ENCODE measurements at regions not wholly inside any gene's neighbourhood (a gene's known extent, or its start where the extent isn't known, plus 50 kb on each side); places are given as distances from the start of the nearest gene placed in this dataset.

DNA sequence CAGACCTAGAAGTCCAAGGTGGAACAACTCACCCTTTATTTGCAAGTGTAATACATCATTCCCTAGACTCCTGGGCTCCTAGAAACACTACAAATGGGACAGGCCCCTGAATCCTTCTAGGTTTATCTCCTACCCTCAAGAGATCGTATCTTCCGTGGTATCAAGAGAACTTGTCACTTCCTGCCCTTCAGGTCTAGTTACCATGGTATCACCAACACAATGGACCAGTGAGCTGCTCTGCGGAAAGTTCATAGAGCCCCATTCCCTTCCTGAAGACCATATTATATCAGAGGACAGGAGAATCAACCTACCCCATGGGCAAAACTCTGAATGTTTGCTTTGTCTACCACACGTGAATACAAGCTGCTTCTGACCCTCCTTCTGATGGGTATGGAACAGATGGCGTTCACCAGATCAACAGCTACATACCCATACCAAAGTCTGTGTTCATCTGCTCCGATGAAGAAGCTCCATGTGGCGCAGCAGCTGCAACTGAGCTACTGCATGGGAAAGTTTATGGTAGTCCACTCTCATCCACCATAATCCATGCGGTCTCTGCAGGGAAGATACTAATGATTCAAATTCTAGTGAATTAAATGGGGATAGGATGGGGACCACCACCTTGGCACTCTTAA, 84.6 kb upstream of the KLF13 start:
- peak; percentile 69 for DNase-seq (ENCODE audit: low spot score)

DNA sequence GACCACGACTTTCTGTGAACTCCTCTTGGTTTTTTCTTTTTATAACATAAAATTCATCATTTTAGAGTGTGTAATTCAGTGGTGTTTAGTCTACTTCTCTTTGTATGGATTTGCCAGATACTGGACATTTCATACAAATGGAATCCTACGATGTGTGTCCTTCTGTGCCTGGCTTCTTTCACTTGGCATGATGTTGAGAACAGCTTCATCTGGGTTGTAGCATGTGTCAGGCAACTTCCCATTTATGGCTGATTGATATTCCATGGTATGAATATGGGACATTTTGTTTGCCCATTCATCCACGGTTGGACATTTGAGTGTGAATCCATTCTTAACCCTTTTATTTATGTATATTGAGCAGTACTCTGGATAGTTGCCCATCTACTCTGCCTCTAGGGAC, 82.7 kb upstream of the KLF13 start:
- no peak for DNase-seq (ENCODE audit: low spot score)

DNA sequence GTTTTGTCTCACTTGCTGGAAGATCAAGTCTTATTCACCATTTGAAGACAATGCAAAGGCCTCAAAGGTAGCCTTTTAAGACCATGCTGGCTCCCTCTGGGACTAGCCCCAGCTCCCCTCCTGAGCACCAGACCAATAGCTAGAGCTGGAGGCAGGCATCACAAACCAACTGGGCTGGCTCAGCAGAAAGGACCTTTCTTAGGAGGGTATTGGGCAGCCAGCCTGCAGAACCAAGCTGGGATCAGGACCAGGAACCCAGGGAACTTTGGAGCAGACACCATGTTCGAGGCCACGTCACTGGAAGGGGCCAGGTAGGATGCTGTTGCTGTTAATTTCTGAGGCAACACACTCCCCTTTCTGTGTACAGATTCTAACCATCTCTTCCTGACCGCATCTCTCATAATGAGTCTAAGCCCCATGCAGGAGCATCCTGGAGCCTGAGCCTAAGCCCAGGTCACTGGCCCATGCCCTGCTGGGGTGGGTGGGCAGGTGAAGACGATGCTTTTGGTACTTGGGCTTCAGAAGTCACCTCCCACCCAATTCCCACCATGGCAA, 81.4 kb upstream of the KLF13 start:
- DNase-seq (ENCODE audit: low spot score), result no peak

DNA sequence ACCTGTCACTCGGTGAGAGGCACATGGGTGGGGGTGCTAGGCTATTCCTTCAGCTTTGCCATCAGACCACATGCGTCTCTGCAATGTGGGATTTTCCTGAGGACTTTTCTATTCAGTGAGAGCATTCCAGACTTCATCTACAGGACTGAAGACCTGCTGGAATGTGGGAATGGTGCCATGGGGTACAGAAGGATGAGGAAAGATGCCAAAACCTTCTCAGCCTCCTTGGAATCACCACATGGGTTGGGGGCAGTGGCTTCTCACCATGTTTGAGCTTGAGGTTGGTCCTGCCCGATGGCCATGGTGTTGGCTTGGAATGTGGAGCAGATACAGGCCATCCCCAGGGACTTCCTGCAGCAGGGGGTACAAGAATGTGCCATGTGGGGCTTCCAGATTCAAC, 80.9 kb upstream of the KLF13 start:
- DNase-seq (ENCODE audit: low spot score), result no peak

DNA sequence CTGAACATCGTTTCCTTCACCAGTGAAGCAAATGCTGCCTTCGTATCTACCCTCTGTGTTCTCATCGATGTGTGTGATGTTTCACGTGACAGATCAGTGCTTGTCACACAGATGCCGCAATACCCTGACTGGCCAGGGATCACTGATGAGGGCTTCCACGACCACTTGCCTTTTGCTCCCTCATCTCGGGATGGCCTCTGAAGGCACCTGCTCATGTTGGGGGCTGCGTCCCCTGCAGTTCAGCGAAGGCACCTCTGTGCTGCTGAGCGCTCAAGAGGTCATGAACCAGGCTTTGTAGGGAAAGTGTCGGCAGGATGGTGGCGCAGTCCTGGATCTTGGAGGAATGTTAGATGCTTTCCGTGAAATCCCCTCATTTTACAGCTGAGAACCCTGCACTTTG, 79.2 kb upstream of the KLF13 start:
- no peak for DNase-seq (ENCODE audit: low spot score)

DNA sequence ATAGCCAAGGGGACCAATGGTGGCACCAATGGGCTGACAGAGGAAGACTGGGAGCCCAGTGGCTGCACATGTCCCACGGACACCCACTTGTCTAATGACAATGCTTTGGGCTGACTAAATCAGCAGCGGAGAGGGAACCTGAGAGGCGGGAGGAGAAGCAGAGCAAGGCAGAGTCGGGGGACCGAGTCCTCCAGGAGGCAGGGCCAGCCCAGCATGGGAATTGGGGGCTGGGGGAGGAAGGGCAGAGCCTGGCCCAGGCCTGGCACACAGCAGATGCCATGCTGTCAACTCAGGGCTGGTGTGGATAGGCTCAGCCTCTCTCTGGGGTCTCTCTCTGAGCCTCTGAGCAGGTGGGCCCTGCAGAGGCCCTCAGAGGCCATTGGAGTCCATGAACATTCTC, 78.4 kb upstream of the KLF13 start:
- no peak for DNase-seq (ENCODE audit: low spot score)

DNA sequence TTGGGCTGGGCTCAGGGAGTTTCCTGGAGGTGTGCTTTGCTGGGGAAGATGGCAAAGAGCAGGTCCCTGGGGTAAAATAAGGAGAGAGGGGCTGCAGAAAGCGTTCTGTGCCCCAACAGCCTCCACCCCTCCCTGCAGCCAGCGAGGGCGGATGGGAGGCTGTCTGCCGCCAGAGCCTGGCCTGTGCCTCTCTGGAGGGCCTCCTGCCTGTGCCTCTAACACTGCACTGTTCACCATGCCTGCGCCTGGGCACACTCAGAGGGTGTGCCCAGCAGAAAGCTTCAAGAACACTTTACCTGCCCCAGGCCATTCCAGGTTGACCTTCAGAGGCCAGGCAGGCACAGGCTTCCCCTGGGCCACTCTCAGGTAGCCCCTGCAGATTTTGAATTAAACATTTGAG, 77.7 kb upstream of the KLF13 start:
- no peak for DNase-seq (ENCODE audit: low spot score)

DNA sequence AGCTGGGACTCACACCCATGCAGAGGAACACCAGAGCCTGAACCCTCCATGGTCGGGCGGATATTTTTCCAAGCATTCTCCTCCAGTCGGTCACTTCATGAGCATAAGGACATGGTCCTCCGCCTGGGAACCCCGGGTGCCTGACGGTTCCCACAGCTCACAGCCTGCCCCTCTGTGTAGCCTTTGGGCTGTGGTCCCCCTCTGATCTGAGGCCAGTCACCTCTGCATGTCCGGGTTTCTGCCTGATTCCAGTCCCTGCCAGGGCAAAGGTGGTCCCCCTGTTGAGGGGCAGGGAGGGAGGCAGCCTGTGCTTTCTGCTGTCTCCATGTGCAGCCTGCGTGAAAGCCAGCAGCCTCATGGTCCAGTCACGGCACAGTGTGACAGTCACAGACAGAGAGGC, 76.6 kb upstream of the KLF13 start:
- no peak for DNase-seq (ENCODE audit: low spot score)

DNA sequence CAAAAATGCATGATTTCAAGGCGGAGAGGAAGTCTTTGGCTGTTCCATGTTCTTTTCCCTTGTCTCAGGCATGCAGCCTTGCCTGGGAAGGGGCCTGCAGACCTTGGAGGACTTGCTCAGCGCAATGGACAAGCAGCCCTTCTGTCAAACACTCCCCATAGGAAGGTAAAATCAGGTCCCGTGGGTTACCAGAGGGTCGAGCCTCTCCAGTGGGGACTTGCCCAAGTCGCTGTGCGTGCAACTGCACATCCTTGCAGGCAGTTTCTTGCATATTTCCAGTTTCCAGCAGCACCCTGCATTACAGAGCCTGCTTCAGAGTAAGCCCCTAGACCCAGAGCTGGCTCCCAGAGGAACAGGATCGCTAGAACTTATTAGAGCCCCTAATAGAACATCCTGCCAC, 75.5 kb upstream of the KLF13 start:
- DNase-seq (ENCODE audit: low spot score), result no peak

DNA sequence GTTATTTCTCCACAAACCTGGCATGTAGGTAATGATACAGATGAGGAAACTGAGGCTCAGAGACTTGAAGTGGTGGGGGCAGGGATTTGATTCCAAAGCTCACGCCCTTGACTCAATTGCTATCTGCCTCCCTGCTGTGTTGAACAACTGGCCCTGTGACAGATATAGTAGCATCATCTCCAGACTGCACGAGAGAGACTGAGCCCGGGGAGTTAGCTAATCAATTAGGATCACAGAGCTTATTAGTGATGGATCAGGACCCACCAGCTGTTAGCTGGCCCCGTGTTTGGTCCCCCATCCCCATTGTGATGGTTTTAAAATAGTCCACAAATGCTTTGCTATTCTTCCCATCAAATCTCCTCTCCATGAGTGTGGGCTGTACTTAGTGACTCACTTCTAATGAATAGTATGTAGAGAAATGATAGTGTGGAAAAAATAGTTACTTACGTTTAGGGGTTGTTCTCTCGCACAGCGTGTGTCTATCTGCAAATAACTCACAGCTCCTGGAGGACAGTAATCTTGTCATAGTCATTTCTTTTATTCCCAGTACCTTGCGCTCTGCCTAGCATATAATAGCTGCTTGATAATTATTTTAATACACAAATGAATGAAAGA, 74.4 kb upstream of the KLF13 start:
- DNase-seq (ENCODE audit: low spot score), result no peak

DNA sequence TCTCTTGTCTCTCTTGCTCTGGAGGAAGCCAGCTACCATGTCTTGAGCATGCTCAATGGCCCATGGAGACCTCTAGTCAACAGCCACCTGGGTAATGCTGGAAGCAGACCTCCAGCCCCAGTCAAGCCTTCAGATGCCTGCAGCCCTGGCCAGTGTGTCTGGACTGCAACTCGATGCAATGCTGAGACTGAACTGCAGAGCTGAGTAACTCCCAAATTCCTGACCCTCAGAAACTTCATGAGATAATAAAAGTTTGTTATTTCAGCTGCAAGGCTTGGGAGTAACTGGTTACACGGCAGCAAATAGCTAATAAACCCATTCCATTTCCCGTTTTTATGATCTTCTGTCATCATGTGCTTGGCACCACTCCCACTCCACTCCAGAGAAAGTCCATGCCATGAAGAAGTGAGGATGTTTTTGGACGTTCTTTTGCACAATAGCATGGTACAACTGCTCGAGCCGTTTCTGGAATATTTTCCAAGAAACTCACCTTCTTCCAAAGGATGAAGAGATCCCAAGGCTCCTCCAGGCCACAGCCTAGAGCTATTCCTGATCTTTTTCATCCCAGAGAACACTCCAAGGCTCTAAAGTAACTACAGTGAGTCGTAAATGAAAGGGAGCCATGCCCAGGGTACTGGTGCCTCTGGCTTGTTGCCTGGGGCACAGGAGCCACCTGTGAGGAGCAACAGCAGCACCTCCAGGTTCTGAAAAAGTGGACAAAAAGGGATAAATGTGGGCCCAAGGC, 72.0 kb upstream of the KLF13 start:
- DNase-seq (ENCODE audit: low spot score), result no peak

DNA sequence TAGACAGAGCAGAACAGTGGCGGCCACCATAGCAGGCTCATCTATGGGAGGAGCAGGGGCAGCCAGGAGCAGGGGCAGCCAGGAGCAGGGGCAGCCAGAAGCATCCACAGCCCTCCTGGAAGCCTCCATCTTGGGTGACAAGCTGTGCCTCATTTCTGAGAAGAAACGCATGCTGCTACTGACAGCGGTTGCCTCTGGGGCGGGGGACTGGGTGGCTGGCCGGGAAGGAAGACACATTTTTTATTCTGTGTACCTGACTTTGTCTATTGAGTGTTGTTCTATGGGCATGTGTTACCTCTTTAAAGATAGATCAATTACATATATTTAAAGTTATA, 71.5 kb upstream of the KLF13 start:
- no peak for DNase-seq (ENCODE audit: low spot score)

DNA sequence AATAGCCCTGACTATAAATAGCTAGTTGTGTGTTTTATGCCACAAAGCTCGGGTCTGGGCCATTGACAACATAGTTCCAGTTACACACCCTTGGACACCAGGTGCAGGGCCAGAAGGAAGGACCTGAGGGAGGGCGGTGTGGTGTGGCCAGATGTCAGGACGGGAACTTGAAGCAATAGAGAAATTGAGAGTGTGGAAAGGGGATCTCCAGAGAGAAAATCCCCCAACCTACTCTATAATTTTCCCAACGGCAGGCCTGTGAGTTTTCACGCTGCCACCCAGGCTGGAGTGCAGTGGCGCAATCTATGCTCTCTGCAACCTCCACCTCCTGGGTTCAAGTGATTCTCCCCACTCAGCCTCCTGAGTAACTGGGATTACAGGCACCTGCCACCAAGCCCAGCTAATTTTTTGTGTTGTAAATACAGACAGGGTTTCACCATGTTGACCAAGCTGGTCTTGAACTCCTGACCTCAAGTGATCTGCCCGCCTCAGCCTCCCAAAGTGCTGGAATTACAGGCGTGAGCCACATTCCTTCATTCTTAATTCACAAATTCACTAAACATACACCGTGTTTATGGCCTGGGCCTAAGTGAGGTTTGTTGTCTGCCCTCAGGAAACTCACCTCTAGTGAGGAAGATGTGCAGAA, 70.8 kb upstream of the KLF13 start:
- DNase-seq (ENCODE audit: low spot score), result no peak

DNA sequence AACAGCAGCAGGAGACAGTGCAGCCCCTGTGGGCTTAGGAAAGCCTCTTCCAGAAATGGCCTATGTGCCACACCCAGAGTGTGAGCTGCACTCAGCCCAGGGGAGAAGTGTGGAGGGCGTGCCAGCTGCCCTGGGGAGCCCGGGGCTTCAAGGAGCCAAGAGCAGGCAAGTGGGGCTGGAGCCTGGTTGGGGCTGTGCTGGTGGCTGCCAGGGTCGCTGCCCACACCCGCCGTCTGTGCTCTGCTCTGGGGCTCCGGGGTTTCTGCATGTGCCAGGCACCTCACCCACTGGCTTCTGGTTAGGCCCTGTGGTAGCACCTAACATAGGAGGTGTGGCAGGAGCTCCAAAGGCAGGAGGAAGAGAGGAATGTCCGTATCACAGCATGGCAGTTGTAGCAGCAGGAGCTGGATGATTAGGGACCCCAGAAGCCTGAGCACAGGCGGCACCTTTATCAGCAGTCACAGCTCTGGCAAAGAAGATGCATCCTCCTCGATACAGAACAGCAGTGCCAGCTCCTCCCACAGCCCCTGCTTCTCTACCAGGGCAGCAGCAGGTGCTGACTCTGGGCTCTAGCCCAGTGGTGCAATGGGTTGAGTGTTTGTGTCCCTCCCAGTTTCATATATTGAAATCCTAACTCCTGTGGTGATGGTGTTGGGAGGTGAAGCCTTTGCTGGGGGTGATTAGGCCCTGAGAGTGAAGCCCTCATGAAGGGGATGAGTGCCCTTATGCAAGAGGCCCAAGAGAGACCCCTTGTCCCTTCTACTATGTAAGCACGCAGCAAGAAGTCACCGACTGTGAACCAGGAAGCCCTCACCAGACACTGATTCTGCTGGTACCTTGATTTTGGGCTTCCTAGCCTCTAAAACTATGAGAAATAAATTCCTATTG, 70.0 kb upstream of the KLF13 start:
- DNase-seq (ENCODE audit: low spot score), result no peak

DNA sequence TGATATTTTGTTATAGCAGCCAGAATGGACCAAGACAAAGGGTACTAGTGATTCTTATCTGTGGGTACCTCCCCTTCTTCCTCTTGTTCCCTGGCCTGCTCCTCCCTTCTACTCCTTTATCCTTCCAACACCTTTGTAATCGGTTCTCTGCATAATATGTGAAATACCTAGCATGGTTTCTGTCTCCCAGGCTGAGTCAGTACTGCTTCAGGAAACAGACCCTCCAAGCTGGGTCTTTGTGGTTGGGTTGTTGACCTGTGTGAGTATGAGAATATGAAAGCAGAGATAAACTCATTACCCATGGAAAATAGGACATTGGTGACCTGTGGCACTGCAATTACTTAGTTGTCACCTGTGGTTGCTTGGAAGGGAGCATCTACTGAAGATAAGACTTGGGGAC, 69.3 kb upstream of the KLF13 start:
- no peak for DNase-seq (ENCODE audit: low spot score)

DNA sequence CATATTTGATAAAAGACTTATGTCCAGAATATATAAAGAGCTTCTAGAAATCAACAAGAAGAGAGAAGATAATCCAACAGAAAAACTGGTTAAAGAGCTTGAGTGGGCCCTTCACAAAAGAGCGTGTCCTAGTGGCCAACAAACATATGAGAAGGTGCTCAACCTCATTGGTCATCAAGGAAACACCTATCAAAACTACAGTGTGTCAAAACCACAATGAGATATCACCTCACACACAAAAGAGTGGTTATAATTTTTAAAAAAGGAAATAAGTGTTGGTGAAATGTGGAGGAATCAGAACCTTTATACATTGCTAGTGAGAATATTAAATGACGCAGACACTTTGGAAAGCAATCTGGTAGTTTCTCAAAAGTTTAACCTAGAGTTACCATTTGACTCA, 68.4 kb upstream of the KLF13 start:
- DNase-seq (ENCODE audit: low spot score), result no peak

DNA sequence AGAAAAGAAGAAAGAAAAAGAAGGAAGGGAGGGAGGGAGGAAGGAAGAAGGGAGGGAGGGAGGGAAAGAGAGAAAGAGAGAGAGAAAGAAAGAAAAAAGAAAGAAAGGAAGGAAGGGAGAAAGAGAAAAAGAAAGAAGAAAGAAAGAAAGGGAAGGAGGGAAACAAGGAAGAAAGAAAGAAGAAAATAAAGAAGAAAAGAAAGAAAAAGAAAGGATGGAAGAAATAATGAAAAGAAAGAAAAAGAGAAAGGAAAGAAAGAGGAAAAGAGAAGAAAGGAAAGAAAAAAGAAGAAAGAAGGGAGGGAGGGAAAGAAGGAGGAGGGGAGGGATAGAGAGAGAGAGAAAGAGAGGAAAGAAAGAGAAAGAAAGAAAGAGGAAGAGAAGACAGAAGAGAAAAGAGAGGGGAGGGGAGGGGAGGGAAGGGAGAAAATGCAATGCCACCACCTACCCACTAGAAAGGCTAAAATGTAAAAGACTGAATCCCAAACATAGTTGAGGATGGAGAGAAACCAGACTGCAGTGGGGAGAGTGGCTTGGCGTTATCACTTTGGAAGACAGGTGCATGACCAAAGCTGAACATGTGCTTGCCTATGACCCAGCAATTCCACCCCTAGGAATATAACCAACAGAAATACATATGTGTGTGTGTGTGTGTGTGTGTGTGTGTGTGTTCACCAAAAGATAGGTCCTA, 66.9 kb upstream of the KLF13 start:
- DNase-seq (ENCODE audit: low spot score), result no peak

DNA sequence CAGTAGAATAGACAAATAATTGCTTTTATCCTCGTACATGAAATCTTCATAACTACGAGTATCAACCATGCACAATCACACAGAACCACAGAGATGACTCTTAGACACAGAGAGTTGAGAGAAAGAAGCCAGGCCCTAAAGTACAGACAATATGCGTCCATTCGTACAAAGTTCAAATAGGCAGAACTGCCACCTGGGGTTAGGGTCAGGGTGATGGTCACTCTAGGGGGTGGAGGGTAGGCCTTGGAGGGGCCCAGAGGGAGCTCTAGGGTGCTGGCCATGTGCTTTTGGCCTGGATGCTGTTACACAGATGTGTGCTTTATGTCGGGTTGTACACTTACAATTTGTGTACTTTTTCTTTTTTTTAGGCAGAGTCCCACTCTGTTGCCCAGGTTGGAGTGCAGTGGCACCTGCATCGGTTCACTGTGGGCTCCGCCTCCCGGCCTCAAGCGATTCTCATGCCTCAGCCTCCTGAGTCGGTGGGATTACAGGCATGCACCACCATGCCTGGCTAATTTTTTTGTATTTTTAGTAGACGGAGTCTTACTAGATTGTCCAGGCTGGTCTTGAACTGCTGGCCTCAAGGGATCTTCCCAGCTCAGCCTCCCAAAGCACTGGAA, 65.9 kb upstream of the KLF13 start:
- no peak for DNase-seq (ENCODE audit: low spot score)

DNA sequence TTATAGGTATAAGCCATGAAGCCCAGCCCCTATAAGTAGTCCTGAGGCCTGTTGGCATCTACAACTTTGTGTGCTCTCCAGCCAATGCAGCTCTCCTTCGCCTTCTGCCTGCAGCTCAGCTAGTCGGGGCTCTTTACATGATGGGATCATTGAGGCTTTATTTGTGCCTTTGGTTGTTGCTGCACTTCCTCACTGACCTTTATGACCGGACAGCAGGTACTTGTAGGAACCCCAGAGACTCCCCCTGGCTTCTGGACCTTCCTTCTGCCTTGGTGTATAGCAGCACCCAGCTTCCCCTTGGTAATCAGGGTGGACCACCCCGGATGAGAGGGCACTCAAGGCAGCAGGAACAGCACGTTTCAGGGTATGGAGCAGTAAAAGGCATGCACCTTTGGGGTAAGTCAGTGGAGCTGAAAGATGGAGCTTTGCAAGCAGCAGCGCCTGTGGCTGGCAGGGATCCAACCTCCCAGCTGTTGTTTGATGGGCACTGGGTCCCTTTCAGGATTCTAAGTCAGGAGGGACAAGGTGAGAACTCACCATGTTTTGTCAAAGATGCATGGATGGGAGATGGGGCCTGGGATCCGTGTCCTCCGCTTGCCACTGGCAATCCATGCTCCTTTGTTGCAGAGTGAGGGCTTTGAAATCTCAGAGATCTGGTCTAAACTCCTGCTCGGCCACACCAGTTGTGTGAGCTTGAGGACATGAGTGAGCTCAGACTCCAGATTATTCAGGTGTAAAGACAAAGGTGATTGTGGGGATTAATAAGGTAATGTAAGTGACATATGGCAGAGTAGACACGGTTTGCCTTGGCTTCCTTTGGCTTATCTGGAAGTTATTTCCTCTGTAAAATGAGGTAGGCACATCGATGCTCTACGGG, 65.1 kb upstream of the KLF13 start:
- no peak for DNase-seq (ENCODE audit: low spot score)

DNA sequence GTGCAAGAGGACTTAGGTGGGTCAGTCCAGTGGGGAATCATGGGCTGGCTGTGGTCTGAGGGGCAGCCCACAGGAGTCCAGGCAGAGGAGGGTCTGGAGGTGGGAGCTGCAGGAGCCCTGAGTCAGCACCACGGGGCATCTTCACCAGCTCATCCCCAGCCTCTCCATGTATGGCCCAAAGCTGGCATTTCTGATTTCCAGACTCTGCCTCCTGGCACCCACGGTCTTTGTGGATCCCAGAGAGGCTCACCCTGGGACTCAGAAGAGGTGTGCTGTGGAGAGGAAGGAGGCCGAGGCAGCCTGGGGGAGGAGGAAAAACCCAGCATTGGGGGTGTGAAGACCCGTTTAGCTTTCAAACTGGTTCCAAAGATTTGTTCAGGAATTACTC, 64.5 kb upstream of the KLF13 start:
- no peak for DNase-seq (ENCODE audit: low spot score)
